Neural progenitor cell (in vitro differentiated cells): ENCODE measurements at regions not wholly inside any gene's neighbourhood (a gene's known extent, or its start where the extent isn't known, plus 50 kb on each side); places are given as distances from the start of the nearest gene placed in this dataset.

Source experiments
- EZH2 ChIP-seq: fragments of 200-600 bp; sonication (generic); IDR thresholded peaks from 2 replicates; pipeline ENCODE4 v1.6.1; 2017; ENCODE audit warnings: antibody characterized with exemption, mild to moderate bottlenecking, moderate library complexity
- TF ChIP-seq, protein P1 (sequence below): fragments of 200-600 bp; sonication (generic); IDR thresholded peaks from 2 replicates; pipeline ENCODE4 v1.5.1; 2017; ENCODE audit warnings: antibody characterized with exemption, mild to moderate bottlenecking

DNA sequence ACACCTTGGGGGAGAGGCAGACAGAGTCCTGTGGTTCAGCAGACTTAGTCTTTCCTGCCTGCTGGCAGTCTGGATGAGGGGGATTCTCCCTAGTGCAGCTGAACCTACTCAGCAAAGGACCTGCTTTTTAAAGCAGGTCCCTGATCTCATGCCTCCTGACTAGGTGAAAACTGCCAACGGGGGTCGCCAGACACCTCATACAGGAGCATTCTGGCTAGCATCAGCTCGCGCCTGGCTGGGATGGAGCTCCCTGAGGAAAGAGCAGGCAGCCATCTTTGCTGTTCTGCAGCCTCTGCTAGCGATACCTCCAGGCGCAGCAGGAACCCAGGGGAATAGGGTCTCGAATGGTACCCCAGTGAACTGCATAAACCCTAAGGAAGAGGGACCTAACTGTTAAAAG, 225.2 kb downstream of the CDH9 start:
- TF ChIP-seq, protein P1, sequence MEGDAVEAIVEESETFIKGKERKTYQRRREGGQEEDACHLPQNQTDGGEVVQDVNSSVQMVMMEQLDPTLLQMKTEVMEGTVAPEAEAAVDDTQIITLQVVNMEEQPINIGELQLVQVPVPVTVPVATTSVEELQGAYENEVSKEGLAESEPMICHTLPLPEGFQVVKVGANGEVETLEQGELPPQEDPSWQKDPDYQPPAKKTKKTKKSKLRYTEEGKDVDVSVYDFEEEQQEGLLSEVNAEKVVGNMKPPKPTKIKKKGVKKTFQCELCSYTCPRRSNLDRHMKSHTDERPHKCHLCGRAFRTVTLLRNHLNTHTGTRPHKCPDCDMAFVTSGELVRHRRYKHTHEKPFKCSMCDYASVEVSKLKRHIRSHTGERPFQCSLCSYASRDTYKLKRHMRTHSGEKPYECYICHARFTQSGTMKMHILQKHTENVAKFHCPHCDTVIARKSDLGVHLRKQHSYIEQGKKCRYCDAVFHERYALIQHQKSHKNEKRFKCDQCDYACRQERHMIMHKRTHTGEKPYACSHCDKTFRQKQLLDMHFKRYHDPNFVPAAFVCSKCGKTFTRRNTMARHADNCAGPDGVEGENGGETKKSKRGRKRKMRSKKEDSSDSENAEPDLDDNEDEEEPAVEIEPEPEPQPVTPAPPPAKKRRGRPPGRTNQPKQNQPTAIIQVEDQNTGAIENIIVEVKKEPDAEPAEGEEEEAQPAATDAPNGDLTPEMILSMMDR, result no peak
- TF ChIP-seq EZH2, result no peak
